Osteoblast (primary cell): ENCODE measurements at regions not wholly inside any gene's neighbourhood (a gene's known extent, or its start where the extent isn't known, plus 50 kb on each side); places are given as distances from the start of the nearest gene placed in this dataset.

Source experiments
- DNase-seq: peaks from one replicate; pipeline ENCODE4 v3.0.0; 2011; ENCODE audit warnings: low spot score, mixed read lengths; ENCODE audit not compliant: insufficient read length; ENCODE audit errors: missing footprints
- H2AFZ ChIP-seq: 2 replicates; pipeline ENCODE4 v1.6.0; 2011; ENCODE audit warnings: mild to moderate bottlenecking, low read length
- H3K27ac ChIP-seq: 2 replicates; pipeline ENCODE4 v1.5.1; 2011; ENCODE audit warnings: mild to moderate bottlenecking, low read depth, low read length, moderate library complexity
- H3K27me3 ChIP-seq: 2 replicates; pipeline ENCODE4 v1.6.0; 2012; ENCODE audit warnings: mild to moderate bottlenecking, control low read depth, inconsistent platforms, low read length, moderate library complexity; ENCODE audit not compliant: insufficient read depth
- H3K36me3 ChIP-seq: 2 replicates; pipeline ENCODE4 v1.5.1; 2011; ENCODE audit warnings: mild to moderate bottlenecking, low read length, control low read depth, moderate library complexity; ENCODE audit not compliant: insufficient read depth
- H3K4me1 ChIP-seq: 2 replicates; pipeline ENCODE4 v1.5.1; 2011; ENCODE audit warnings: mild to moderate bottlenecking, low read length, control low read depth, moderate library complexity; ENCODE audit not compliant: insufficient read depth
- H3K4me2 ChIP-seq: 2 replicates; pipeline ENCODE4 v1.6.0; 2011; ENCODE audit warnings: mild to moderate bottlenecking, low read length; ENCODE audit not compliant: insufficient read depth
- H3K4me3 ChIP-seq: fragments of 200-600 bp; sonication (generic); 3 replicates; pipeline ENCODE4 v1.5.1; 2012; ENCODE audit warnings: mild to moderate bottlenecking, low read length, inconsistent platforms; ENCODE audit not compliant: insufficient read depth
- H3K79me2 ChIP-seq: 2 replicates; pipeline ENCODE4 v1.6.0; 2012; ENCODE audit warnings: mild to moderate bottlenecking, low read length, control low read depth, inconsistent platforms; ENCODE audit not compliant: insufficient read depth
- H3K9me3 ChIP-seq: 2 replicates; pipeline ENCODE4 v1.5.1; 2011; ENCODE audit warnings: low read depth, low read length, control low read depth
- H4K20me1 ChIP-seq: 2 replicates; pipeline ENCODE4 v1.6.0; 2012; ENCODE audit warnings: mild to moderate bottlenecking, low read length, control low read depth; ENCODE audit not compliant: insufficient read depth
- CTCF ChIP-seq: IDR thresholded peaks from 2 replicates; pipeline ENCODE4 v1.5.1; 2011; ENCODE audit warnings: mild to moderate bottlenecking, low read depth, low read length, moderate library complexity; ENCODE audit errors: extremely low read depth

DNA sequence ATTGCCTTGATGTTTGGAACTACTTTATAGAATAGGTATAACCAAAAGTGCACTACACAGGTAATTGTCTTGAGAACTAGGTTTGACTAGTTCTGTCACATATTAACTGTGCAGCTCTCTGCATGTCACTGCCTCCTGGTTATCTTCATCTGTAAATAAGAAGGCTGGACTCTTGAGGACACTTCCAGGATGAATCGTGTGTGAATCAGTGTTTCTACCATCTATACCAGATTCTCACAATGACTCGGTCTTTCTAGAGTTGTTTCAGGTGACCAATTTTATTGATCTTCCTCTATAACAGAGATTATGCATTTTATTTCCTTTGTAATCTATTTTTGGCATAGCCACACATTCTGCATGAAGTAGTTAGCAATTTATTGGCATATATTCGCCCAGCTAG, 1181.0 kb upstream of the TENM4 start:
- Histone ChIP-seq H3K79me2 (no peaks in the 10 kb centered on the region), H3K27ac (no peak overlapping the region), H3K4me3 (no peak overlapping the region), H3K36me3 (no peaks in the 10 kb centered on the region), H4K20me1 (no peaks in the 10 kb centered on the region), H2AFZ (no peak overlapping the region), H3K27me3 (no peaks in the 10 kb centered on the region), H3K4me2 (no peak overlapping the region), H3K4me1 (no peaks in the 10 kb centered on the region), H3K9me3 (peaks cover 4% of the 10 kb centered on the region)
- no peak for DNase-seq
- no peak for TF ChIP-seq CTCF

- Histone ChIP-seq H3K27ac (no peak overlapping the region), H2AFZ (no peak overlapping the region), H3K36me3 (no peaks in the 10 kb centered on the region), H4K20me1 (no peaks in the 10 kb centered on the region), H3K79me2 (no peaks in the 10 kb centered on the region), H3K4me2 (no peak overlapping the region), H3K27me3 (no peaks in the 10 kb centered on the region), H3K4me3 (no peak overlapping the region), H3K4me1 (no peaks in the 10 kb centered on the region), H3K9me3 (peaks cover 4% of the 10 kb centered on the region)
- no peak for DNase-seq
- no peak for TF ChIP-seq CTCF
Observed at GRCh38 chr11:80620867-80621266, 1180.0 kb upstream of the TENM4 start.

DNA sequence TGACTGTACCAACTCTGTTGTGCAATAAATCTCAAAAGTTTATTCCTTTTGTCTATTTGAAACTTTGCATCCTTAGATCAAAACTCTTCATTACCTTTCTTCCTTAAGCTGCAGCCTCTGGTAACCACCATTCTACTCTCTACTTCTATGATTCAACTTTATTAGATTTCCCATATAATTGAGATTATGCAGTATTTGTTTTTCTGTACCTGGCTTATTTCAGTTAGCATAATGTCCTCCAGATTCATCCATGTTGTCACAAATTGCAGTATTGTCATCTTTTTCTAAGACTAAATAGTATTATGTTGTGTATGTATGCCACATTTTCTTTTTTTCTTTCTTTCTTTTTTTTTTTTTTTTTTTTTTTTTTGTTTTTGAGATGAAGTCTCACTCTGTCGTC, 1176.3 kb upstream of the TENM4 start:
- Histone ChIP-seq H3K36me3 (no peaks in the 10 kb centered on the region), H2AFZ (no peak overlapping the region), H3K9me3 (no peaks in the 10 kb centered on the region), H3K27me3 (no peaks in the 10 kb centered on the region), H3K4me1 (no peaks in the 10 kb centered on the region), H3K4me2 (no peak overlapping the region), H3K4me3 (no peak overlapping the region), H3K27ac (no peak overlapping the region), H3K79me2 (no peaks in the 10 kb centered on the region), H4K20me1 (no peaks in the 10 kb centered on the region)
- no peak for TF ChIP-seq CTCF
- no peak for DNase-seq

DNA sequence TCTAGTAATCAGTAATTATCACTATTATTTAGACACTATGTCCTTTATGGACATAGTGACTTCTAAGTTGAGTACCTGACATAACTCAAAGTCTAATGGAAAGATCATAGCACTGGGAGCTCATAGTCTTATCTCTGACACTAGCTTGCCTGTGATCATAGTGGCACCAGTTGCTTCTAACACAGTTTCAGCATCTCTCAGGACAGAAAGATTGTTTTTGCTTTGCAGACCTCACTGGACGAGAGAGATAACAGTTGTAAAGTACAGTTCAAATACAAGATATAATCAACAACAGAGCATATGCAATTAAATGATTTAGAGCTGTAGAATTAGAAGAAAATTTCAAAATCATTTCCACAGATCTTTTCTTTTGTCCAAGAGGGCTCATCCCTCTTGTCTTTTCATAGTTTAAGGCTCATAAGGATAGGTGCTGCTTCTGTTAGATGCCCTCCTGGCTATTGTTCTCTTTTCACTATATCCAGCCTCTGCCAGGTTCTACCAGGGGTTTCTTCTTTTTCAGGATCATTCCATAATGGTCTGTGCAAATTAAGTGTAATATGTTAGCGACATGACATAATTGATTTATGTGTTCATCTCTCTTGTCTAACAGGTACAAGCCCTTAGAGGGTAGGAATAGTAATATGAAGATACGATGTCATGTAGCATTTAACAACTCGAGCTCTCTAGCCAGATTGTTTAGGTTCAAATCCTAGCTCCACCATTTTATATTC, 1175.4 kb upstream of the TENM4 start:
- Histone ChIP-seq H3K27ac (no peak overlapping the region), H2AFZ (no peak overlapping the region), H3K4me3 (no peak overlapping the region), H3K27me3 (no peaks in the 10 kb centered on the region), H3K36me3 (no peaks in the 10 kb centered on the region), H3K4me2 (no peak overlapping the region), H4K20me1 (no peaks in the 10 kb centered on the region), H3K9me3 (no peaks in the 10 kb centered on the region), H3K79me2 (no peaks in the 10 kb centered on the region), H3K4me1 (no peaks in the 10 kb centered on the region)
- no peak for TF ChIP-seq CTCF
- no peak for DNase-seq
